ENCODE measurements at regions not wholly inside any gene's neighbourhood (a gene's known extent, or its start where the extent isn't known, plus 50 kb on each side); places are given as distances from the start of the nearest gene placed in this dataset.

DNA sequence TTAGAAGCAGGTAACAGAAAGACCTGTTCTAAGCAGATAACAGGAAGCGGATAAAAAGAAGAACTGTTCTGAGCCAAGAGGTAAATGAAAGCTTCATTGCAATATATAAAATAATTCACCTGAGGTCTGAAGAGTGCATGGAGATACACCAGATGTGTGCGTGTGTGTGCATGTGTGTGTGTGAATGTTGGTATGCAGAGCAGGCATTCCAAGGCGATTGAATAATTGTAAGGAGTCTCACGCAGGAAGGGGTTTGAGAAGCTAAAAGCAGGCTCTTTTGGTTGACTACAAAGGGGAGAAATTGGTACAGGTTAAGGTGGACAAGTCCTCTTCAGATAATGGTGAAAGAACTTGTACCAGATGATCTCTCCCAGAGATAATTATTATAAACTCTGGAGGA lies 450.6 kb downstream of the DNAJB9 start:
- intact Hi-C loops (cut with micrococcal nuclease; ENCODE audit: unreplicated experiment) (no loop called here), in situ Hi-C loops (cut with HindIII; ENCODE audit: extremely low pct_ligation_motif_present, low pct_unique_long_range_greater_than_20kb) (no loop called here)
- Histone ChIP-seq H4K20me1 (ENCODE audit: insufficient read depth, low read length) (no peaks in the 10 kb centered on the region), H3K79me2 (ENCODE audit: insufficient read depth, low read length) (no peaks in the 10 kb centered on the region), H2AFZ (ENCODE audit: low read length) (no peak overlapping the region), H3K27ac (ENCODE audit: extremely low read length, insufficient read depth, low read length) (no peak overlapping the region), H3K36me3 (replicated peaks in 1 of 2; ENCODE audit: control insufficient read depth in 1 of 2, insufficient read depth in 2 of 2, low read length in 2 of 2) (no peaks in the 10 kb centered on the region), H3K27me3 (ENCODE audit: control insufficient read depth in 1 of 2, insufficient read depth in 2 of 2, low read length in 2 of 2) (no peaks in the 10 kb centered on the region), H3K4me3 (replicated peaks in 1 of 3; ENCODE audit: insufficient read depth in 1 of 3, low read depth in 2 of 3, low read length in 3 of 3) (no peak overlapping the region), H3K9me3 (ENCODE audit: low read length) (no peaks in the 10 kb centered on the region), H3K4me1 (ENCODE audit: insufficient read depth, low read length) (no peaks in the 10 kb centered on the region), H3K9ac (ENCODE audit: insufficient read depth, low read depth, low read length) (no peak overlapping the region), H3K4me2 (ENCODE audit: low read depth, low read length) (no peak overlapping the region)
- WGBS (ENCODE audit: low lambda C conversion rate): 24% methylated on average over 4 of the region's 4 CpGs
- no peak for ATAC-seq
- CTCF ChIA-PET (ENCODE audit: low intra/inter-chr PET ratio, low total read pairs): no interaction called here
- FAIRE-seq: no peak
- TF ChIP-seq GTF2F1 (IDR thresholded peaks at IDR 0.05; ENCODE audit: low read length) (no peak), PAWR (CRISPR knock-in tag; IDR thresholded peaks at IDR 0.05; ENCODE audit: borderline replicate concordance) (no peak), KDM1A (CRISPR knock-in tag; IDR thresholded peaks at IDR 0.05) (no peak)
- POLR2A ChIA-PET: no interaction called here
- DNase-seq (ENCODE audit: low spot score): no peak
- no TSS peak for BruUV-seq (replicated peaks)

DNA sequence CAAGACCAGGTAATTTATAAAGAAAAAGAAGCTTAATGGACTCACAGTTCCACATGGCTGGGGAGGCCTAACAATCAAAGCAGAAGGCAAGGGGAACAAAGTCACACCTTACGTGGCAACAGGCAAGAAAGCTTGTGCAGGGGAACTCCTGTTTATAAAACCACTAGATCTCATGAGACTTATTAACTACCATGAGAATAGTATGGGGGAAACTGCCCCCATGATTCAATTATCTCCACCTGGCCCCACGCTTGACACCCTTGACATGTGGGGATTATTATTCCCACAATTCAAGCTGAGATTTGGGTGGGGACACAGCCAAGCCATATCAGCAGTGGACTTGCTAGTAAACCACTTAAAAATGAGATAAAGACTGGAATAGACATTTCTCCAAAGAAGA lies 451.7 kb downstream of the DNAJB9 start:
- ChIA-PET POLR2A (no interaction called here), CTCF (ENCODE audit: low intra/inter-chr PET ratio, low total read pairs) (no interaction called here)
- no TSS peak for BruUV-seq (replicated peaks)
- Histone ChIP-seq H3K4me1 (ENCODE audit: insufficient read depth, low read length) (no peaks in the 10 kb centered on the region), H3K36me3 (replicated peaks in 1 of 2; ENCODE audit: control insufficient read depth in 1 of 2, insufficient read depth in 2 of 2, low read length in 2 of 2) (no peaks in the 10 kb centered on the region), H3K4me3 (replicated peaks in 1 of 3; ENCODE audit: insufficient read depth in 1 of 3, low read depth in 2 of 3, low read length in 3 of 3) (no peak overlapping the region), H3K27me3 (ENCODE audit: control insufficient read depth in 1 of 2, insufficient read depth in 2 of 2, low read length in 2 of 2) (no peaks in the 10 kb centered on the region), H3K9me3 (ENCODE audit: low read length) (no peaks in the 10 kb centered on the region), H3K4me2 (ENCODE audit: low read depth, low read length) (no peak overlapping the region), H2AFZ (ENCODE audit: low read length) (no peak overlapping the region), H3K79me2 (ENCODE audit: insufficient read depth, low read length) (no peaks in the 10 kb centered on the region), H3K9ac (ENCODE audit: insufficient read depth, low read depth, low read length) (no peak overlapping the region), H3K27ac (ENCODE audit: extremely low read length, insufficient read depth, low read length) (no peak overlapping the region), H4K20me1 (ENCODE audit: insufficient read depth, low read length) (no peaks in the 10 kb centered on the region)
- FAIRE-seq (no peak), DNase-seq (ENCODE audit: low spot score) (no peak), ATAC-seq (no peak)
- 3% methylated on average over 2 of the region's 2 CpGs for WGBS (ENCODE audit: low lambda C conversion rate)
- no peak for TF ChIP-seq CSRNP2 (CRISPR knock-in tag; conservative IDR thresholded peaks at IDR 0.05; ENCODE audit: low read depth)
- no peak for TF ChIP-seq ATAD3A (CRISPR knock-in tag; IDR thresholded peaks at IDR 0.05)
- TF ChIP-seq CHD4 (IDR thresholded peaks at IDR 0.05; ENCODE audit: borderline replicate concordance, low read length): no peak
- TF ChIP-seq REPIN1 (CRISPR knock-in tag; IDR thresholded peaks at IDR 0.05; ENCODE audit: borderline replicate concordance, low read depth): no peak
- intact Hi-C loops (cut with micrococcal nuclease; ENCODE audit: unreplicated experiment): no loop called here
- in situ Hi-C loops (cut with HindIII; ENCODE audit: extremely low pct_ligation_motif_present, low pct_unique_long_range_greater_than_20kb): no loop called here
